Neuronal stem cell (in vitro differentiated cells): ENCODE measurements at regions not wholly inside any gene's neighbourhood (a gene's known extent, or its start where the extent isn't known, plus 50 kb on each side); places are given as distances from the start of the nearest gene placed in this dataset.

Source experiments
- DNase-seq: peaks from one replicate; pipeline ENCODE4 v3.0.0-alpha.2; 2013; ENCODE audit warnings: low spot score
- H2AFZ ChIP-seq: one replicate; pipeline ENCODE4 v1.6.1; 2013; ENCODE audit warnings: mild to moderate bottlenecking, low read length, inconsistent platforms
- H2AK5ac ChIP-seq: 2 replicates; pipeline ENCODE4 v1.6.1; 2013; ENCODE audit warnings: low read depth, mild to moderate bottlenecking, inconsistent platforms, low read length, moderate library complexity, mixed read lengths
- H2BK120ac ChIP-seq: 2 replicates; pipeline ENCODE4 v1.6.1; 2013; ENCODE audit warnings: low read depth, mild to moderate bottlenecking, inconsistent platforms, low read length, moderate library complexity, mixed read lengths
- H2BK12ac ChIP-seq: one replicate; pipeline ENCODE4 v1.6.1; 2013; ENCODE audit warnings: low read length, inconsistent platforms
- H2BK15ac ChIP-seq: 2 replicates; pipeline ENCODE4 v1.6.1; 2013; ENCODE audit warnings: mild to moderate bottlenecking, low read length, inconsistent platforms, mixed read lengths
- H2BK5ac ChIP-seq: one replicate; pipeline ENCODE4 v1.6.1; 2013; ENCODE audit warnings: inconsistent platforms, mild to moderate bottlenecking, low read length, moderate library complexity
- H3K14ac ChIP-seq: one replicate; pipeline ENCODE4 v1.6.1; 2013; ENCODE audit warnings: low read length, inconsistent platforms
- H3K18ac ChIP-seq: 2 replicates; pipeline ENCODE4 v1.6.1; 2013; ENCODE audit warnings: low read length, inconsistent platforms
- H3K23ac ChIP-seq: 2 replicates; pipeline ENCODE4 v1.6.1; 2013; ENCODE audit warnings: low read depth, mild to moderate bottlenecking, mixed read lengths, low read length, inconsistent platforms; ENCODE audit not compliant: poor library complexity
- H3K27ac ChIP-seq: replicated peaks from 3 replicates; pipeline ENCODE4 v1.5.1; 2013; ENCODE audit warnings: low read length, inconsistent platforms
- H3K27me3 ChIP-seq, 3 experiments: 2 replicates each; pipeline ENCODE4 v1.6.1; 2013; ENCODE audit warnings: low read length in 3 of 3, mild to moderate bottlenecking in 2 of 3, inconsistent platforms in 1 of 3, low read depth in 1 of 3, mixed read lengths in 1 of 3, moderate library complexity in 1 of 3; ENCODE audit not compliant: control insufficient read depth in 3 of 3, insufficient read depth in 3 of 3
- H3K36me3 ChIP-seq, 2 donors: replicated peaks in 1 of 2; 2 replicates each; pipeline ENCODE4 v1.6.1; 2013; ENCODE audit warnings: low read length in 2 of 2; ENCODE audit not compliant: control insufficient read depth in 2 of 2, insufficient read depth in 2 of 2
- H3K4ac ChIP-seq: 2 replicates; pipeline ENCODE4 v1.6.1; 2013; ENCODE audit warnings: inconsistent platforms, mild to moderate bottlenecking, low read length, moderate library complexity
- H3K4me1 ChIP-seq, 2 donors: 1 replicate in 1 of 2; 2 replicates in 1 of 2; pipeline ENCODE4 v1.6.1; 2013; ENCODE audit warnings: low read length in 2 of 2, low read depth in 1 of 2; ENCODE audit not compliant: control insufficient read depth in 2 of 2, insufficient read depth in 1 of 2
- H3K4me2 ChIP-seq: one replicate; pipeline ENCODE4 v1.6.1; 2013; ENCODE audit warnings: mild to moderate bottlenecking, low read length, inconsistent platforms; ENCODE audit not compliant: insufficient read depth, poor library complexity, severe bottlenecking
- H3K4me3 ChIP-seq, 2 donors: 2 replicates each; pipeline ENCODE4 v1.5.1; 2013; ENCODE audit warnings: low read length in 2 of 2, mild to moderate bottlenecking in 2 of 2, inconsistent platforms in 1 of 2, moderate library complexity in 1 of 2
- H3K79me1 ChIP-seq: one replicate; pipeline ENCODE4 v1.6.1; 2013; ENCODE audit warnings: low read depth, mild to moderate bottlenecking, inconsistent platforms, low read length, moderate library complexity
- H3K9ac ChIP-seq: one replicate; pipeline ENCODE4 v1.6.1; 2013; ENCODE audit warnings: mild to moderate bottlenecking, low read depth, low read length, inconsistent platforms; ENCODE audit not compliant: poor library complexity
- H3K9me3 ChIP-seq, 2 donors: replicated peaks in 1 of 2; 2 replicates each; pipeline versions ENCODE3 to v1.6.1; 2013; ENCODE audit warnings: low read length in 2 of 2, mild to moderate bottlenecking in 2 of 2, inconsistent platforms in 1 of 2, low read depth in 1 of 2, mixed read lengths in 1 of 2, moderate library complexity in 1 of 2; ENCODE audit not compliant: control insufficient read depth in 2 of 2, insufficient read depth in 1 of 2
- H4K8ac ChIP-seq: one replicate; pipeline ENCODE4 v1.6.1; 2013; ENCODE audit warnings: low read depth, mild to moderate bottlenecking, inconsistent platforms, low read length, moderate library complexity
- H4K91ac ChIP-seq: one replicate; pipeline ENCODE4 v1.6.1; 2013; ENCODE audit warnings: low read length, low read depth, mild to moderate bottlenecking, inconsistent platforms; ENCODE audit not compliant: poor library complexity
- WGBS, 2 donors: extraction: QIAGEN DNeasy Blood & Tissue Kit; methylation state at CpG; one replicate each; pipeline ENCODE4 v1.1.7; 2013; ENCODE audit warnings: missing lambda C conversion rate in 2 of 2, mixed read lengths in 1 of 2; ENCODE audit not compliant: insufficient read length in 2 of 2, insufficient replicate concordance in 1 of 2; ENCODE audit errors: extremely low coverage in 2 of 2; 5-methylcytosine and 5-hydroxymethylcytosine counted together

DNA sequence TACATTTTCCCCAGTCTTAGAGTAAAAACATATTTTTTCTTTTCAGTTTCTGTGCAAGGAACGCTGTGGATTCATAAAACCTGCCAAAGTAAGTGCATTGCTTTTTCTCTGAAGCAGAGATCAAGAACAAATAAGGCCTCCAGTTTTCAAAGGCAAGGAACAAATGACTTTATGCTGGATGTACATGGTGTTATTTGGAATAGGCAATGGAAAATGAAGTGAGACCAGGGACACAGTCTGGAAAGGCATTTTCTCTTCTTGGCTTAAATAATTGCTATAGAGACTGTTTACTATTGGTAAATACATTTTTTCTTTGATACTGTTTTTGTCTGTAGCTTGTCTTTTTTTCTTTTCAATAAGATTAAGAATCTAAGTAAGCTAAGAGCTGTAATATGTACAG lies 725.9 kb upstream of the MDGA2 start:
- Histone ChIP-seq H3K18ac (no peak overlapping the region), H2AFZ (no peak overlapping the region), H2BK5ac (no peak overlapping the region), H3K79me1 (no peaks in the 10 kb centered on the region), H3K14ac (no peak overlapping the region), H3K4me3 (no peak overlapping the region), H3K27me3 (no peaks in the 10 kb centered on the region), H2BK15ac (no peak overlapping the region), H4K91ac (no peak overlapping the region), H3K27ac (no peak overlapping the region), H4K8ac (no peak overlapping the region), H3K36me3 (no peaks in the 10 kb centered on the region), H2BK12ac (no peak overlapping the region), H3K9me3 (peaks cover 0 to 1% of the 10 kb centered on the region in 2 donors), H2BK120ac (no peak overlapping the region), H3K9ac (no peak overlapping the region), H3K4me2 (no peak overlapping the region), H3K4ac (no peak overlapping the region), H3K4me1 (no peaks in the 10 kb centered on the region), H2AK5ac (no peak overlapping the region), H3K23ac (no peak overlapping the region)
- no peak for DNase-seq
- no CpG with 5 or more reads among the region's 1 CpG for WGBS, 2 donors

DNA sequence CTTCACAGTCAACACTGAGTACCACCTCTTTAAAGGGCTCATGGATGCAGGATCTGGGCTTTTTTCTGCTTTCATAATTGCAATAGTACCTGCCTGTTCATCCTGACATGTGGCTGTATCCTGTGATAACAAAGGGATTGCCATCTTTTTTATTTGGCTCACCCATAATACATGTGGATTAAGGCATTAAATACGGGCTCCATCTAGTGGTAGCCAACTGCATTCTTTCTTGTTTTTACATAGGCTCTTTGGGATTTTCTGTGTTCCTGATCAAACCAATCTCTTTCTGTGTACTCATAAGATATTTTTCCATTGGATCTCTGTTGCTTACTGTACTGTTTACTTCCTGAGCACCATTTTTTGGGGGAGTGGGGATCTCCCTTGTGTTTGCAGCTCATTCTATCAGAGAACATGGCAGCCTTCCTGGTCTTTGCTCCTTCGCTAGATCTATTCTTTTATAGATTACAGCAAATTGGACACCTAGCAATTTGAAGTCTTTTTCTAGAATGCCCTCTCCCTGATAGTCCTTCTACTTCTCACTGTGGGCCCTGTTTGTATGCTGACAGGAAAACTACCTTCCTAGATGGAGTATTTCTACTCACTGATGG lies 723.4 kb upstream of the MDGA2 start:
- H3K27ac ChIP-seq, result no peak overlapping the region
- H3K4me3 ChIP-seq, result no peak overlapping the region
- H3K23ac ChIP-seq, result no peak overlapping the region
- no peak overlapping the region for H3K18ac ChIP-seq
- no peak overlapping the region for H3K4me2 ChIP-seq
- H3K9ac ChIP-seq, result no peak overlapping the region
- H4K8ac ChIP-seq, result no peak overlapping the region
- H2AFZ ChIP-seq, result peak overlapping the region; percentile 19
- no peak overlapping the region for H3K4ac ChIP-seq
- no peaks in the 10 kb centered on the region for H3K4me1 ChIP-seq
- H3K9me3 ChIP-seq, result no peaks in the 10 kb centered on the region
- no peaks in the 10 kb centered on the region for H3K36me3 ChIP-seq
- no peak overlapping the region for H2BK12ac ChIP-seq
- H4K91ac ChIP-seq, result no peak overlapping the region
- H3K79me1 ChIP-seq, result no peaks in the 10 kb centered on the region
- no peak overlapping the region for H2AK5ac ChIP-seq
- no peak overlapping the region for H2BK15ac ChIP-seq
- DNase-seq, result peak; percentile 30
- no peaks in the 10 kb centered on the region for H3K27me3 ChIP-seq
- WGBS, 2 donors, result no CpG with 5 or more reads among the region's 2 CpGs
- no peak overlapping the region for H2BK5ac ChIP-seq
- no peak overlapping the region for H2BK120ac ChIP-seq
- no peak overlapping the region for H3K14ac ChIP-seq

DNA sequence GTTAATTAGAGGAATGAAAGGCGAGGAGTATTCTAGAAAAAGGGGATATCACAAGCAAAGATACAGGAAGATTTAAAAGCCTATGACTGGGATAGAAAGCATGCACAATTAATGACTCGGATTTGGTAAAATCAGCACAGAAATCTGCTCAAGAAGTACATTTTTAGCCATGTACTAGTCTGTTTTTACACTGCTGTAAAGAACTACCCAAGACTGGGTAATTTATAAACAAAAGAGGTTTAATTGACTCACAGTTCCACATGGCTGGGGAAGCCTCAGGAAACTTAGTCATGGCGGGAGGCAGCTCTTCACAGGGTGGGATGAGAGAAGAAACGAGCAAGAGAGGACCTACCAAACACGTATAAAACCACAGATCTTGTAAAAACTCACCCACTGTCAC lies 716.3 kb upstream of the MDGA2 start:
- Histone ChIP-seq H2BK120ac (no peak overlapping the region), H3K18ac (no peak overlapping the region), H3K27me3 (no peaks in the 10 kb centered on the region), H3K4me2 (no peak overlapping the region), H3K4me3 (no peak overlapping the region), H3K9me3 (no peaks in the 10 kb centered on the region), H3K27ac (no peak overlapping the region), H3K79me1 (no peaks in the 10 kb centered on the region), H4K8ac (no peak overlapping the region), H2BK5ac (no peak overlapping the region), H3K36me3 (no peaks in the 10 kb centered on the region), H2AK5ac (no peak overlapping the region), H3K23ac (no peak overlapping the region), H3K9ac (no peak overlapping the region), H2BK12ac (no peak overlapping the region), H3K14ac (no peak overlapping the region), H2AFZ (no peak overlapping the region), H3K4me1 (no peaks in the 10 kb centered on the region), H4K91ac (no peak overlapping the region), H3K4ac (no peak overlapping the region), H2BK15ac (no peak overlapping the region)
- no peak for DNase-seq
- no CpG with 5 or more reads among the region's 5 CpGs for WGBS, 2 donors

DNA sequence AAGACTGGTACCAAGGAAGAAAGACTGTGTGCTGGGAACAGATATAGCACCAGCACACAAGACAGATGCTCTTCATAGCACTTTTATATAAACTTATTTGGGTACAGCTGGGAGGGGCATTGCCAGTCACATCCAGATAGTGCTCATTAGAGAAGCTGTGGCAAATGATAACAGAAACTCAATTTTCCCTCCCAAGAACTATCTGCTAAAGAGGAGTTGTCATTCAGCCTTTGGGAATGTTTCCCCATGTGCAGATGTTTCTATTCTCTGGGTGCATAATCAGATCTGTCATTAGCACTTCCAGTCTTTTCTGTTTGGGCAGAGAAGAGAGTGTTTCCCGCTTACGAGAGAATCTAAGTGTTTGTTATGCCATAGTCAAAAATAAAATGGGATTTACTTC lies 714.9 kb upstream of the MDGA2 start:
- Histone ChIP-seq H3K27ac (no peak overlapping the region), H3K18ac (no peak overlapping the region), H4K91ac (no peak overlapping the region), H3K4ac (no peak overlapping the region), H2AFZ (no peak overlapping the region), H3K4me2 (no peak overlapping the region), H2BK120ac (no peak overlapping the region), H3K9ac (no peak overlapping the region), H3K27me3 (no peaks in the 10 kb centered on the region), H3K4me3 (no peak overlapping the region), H2BK12ac (no peak overlapping the region), H3K4me1 (no peaks in the 10 kb centered on the region), H2BK5ac (no peak overlapping the region), H2AK5ac (no peak overlapping the region), H3K36me3 (no peaks in the 10 kb centered on the region), H4K8ac (no peak overlapping the region), H2BK15ac (no peak overlapping the region), H3K9me3 (no peaks in the 10 kb centered on the region), H3K23ac (no peak overlapping the region), H3K14ac (no peak overlapping the region), H3K79me1 (no peaks in the 10 kb centered on the region)
- no CpG with 5 or more reads among the region's 2 CpGs for whole genome bisulfite sequencing, 2 donors
- DNase-seq, result no peak
